Mesenchymal stem cell (in vitro differentiated cells and primary cell): ENCODE measurements at regions not wholly inside any gene's neighbourhood (a gene's known extent, or its start where the extent isn't known, plus 50 kb on each side); places are given as distances from the start of the nearest gene placed in this dataset.

ENCODE experiments used
- DNase-seq: peaks from one replicate; pipeline ENCODE4 v3.0.0-alpha.2; 2013
- H2AFZ ChIP-seq: one replicate; pipeline ENCODE4 v1.6.1; 2013; ENCODE audit warnings: low read depth, mild to moderate bottlenecking, control low read depth, inconsistent platforms, low read length, moderate library complexity
- H2AK5ac ChIP-seq: 2 replicates; pipeline ENCODE4 v1.6.1; 2013; ENCODE audit warnings: low read length, moderate library complexity, mild to moderate bottlenecking, inconsistent platforms; ENCODE audit not compliant: severe bottlenecking
- H2BK120ac ChIP-seq: one replicate; pipeline ENCODE4 v1.6.1; 2013; ENCODE audit warnings: low read depth, mild to moderate bottlenecking, inconsistent platforms, low read length, moderate library complexity
- H2BK12ac ChIP-seq, 2 experiments: one replicate each; pipeline ENCODE4 v1.6.1; 2013; ENCODE audit warnings: inconsistent platforms in 2 of 2, low read length in 2 of 2, mild to moderate bottlenecking in 2 of 2, moderate library complexity in 2 of 2, control low read depth in 1 of 2
- H2BK15ac ChIP-seq: one replicate; pipeline ENCODE4 v1.6.1; 2013; ENCODE audit warnings: mild to moderate bottlenecking, low read depth, inconsistent platforms; ENCODE audit not compliant: poor library complexity, severe bottlenecking
- H2BK5ac ChIP-seq: 2 replicates; pipeline ENCODE4 v1.6.1; 2013; ENCODE audit warnings: low read depth, mild to moderate bottlenecking, low read length, control low read depth, inconsistent platforms; ENCODE audit not compliant: poor library complexity, severe bottlenecking
- H3K14ac ChIP-seq, 2 experiments: one replicate each; pipeline ENCODE4 v1.6.1; 2013; ENCODE audit warnings: inconsistent platforms in 2 of 2, low read length in 2 of 2, control low read depth in 1 of 2, mild to moderate bottlenecking in 1 of 2, moderate library complexity in 1 of 2
- H3K18ac ChIP-seq, 2 experiments: one replicate each; pipeline ENCODE4 v1.6.1; 2013; ENCODE audit warnings: inconsistent platforms in 2 of 2, low read length in 2 of 2, control low read depth in 1 of 2, low read depth in 1 of 2, mild to moderate bottlenecking in 1 of 2
- H3K23ac ChIP-seq, 2 experiments: one replicate each; pipeline ENCODE4 v1.6.1; 2013; ENCODE audit warnings: inconsistent platforms in 2 of 2, low read length in 2 of 2, mild to moderate bottlenecking in 2 of 2, moderate library complexity in 2 of 2, control low read depth in 1 of 2
- H3K27ac ChIP-seq: 2 replicates; pipeline ENCODE4 v1.5.1; 2013; ENCODE audit warnings: mild to moderate bottlenecking, moderate library complexity, low read length, control low read depth, inconsistent platforms; ENCODE audit not compliant: poor library complexity, severe bottlenecking
- H3K27me3 ChIP-seq, 2 experiments: 2 replicates each; pipeline versions ENCODE4 v1.6.1 to v1.7.0; 2013; ENCODE audit warnings: low read length in 2 of 2, mild to moderate bottlenecking in 2 of 2, moderate library complexity in 2 of 2, control low read depth in 1 of 2, inconsistent platforms in 1 of 2; ENCODE audit not compliant: control insufficient read depth in 1 of 2, insufficient read depth in 1 of 2
- H3K36me3 ChIP-seq, 2 experiments: 2 replicates each; pipeline versions ENCODE4 v1.6.1 to v1.7.0; 2013; ENCODE audit warnings: low read length in 2 of 2, control low read depth in 1 of 2, inconsistent platforms in 1 of 2, low read depth in 1 of 2, mild to moderate bottlenecking in 1 of 2; ENCODE audit not compliant: insufficient read depth in 2 of 2, control insufficient read depth in 1 of 2
- H3K4ac ChIP-seq, 2 experiments: one replicate each; pipeline ENCODE4 v1.6.1; 2013; ENCODE audit warnings: inconsistent platforms in 2 of 2, low read length in 2 of 2, mild to moderate bottlenecking in 2 of 2, moderate library complexity in 2 of 2, control low read depth in 1 of 2, low read depth in 1 of 2
- H3K4me1 ChIP-seq: 2 replicates; pipeline ENCODE4 v1.6.1; 2013; ENCODE audit warnings: low read depth, low read length, control low read depth; ENCODE audit not compliant: control insufficient read depth, insufficient read depth
- H3K4me2 ChIP-seq: 2 replicates; pipeline ENCODE4 v1.6.1; 2013; ENCODE audit warnings: low read length, mild to moderate bottlenecking, inconsistent platforms; ENCODE audit not compliant: poor library complexity, severe bottlenecking
- H3K4me3 ChIP-seq, 2 experiments: 2 replicates each; pipeline versions ENCODE4 v1.5.1 to v1.7.0; 2013; ENCODE audit warnings: low read length in 2 of 2, mild to moderate bottlenecking in 2 of 2, control low read depth in 1 of 2, low read depth in 1 of 2; ENCODE audit not compliant: insufficient read depth in 1 of 2
- H3K79me1 ChIP-seq: replicated peaks from 2 replicates; pipeline ENCODE4 v1.6.1; 2013; ENCODE audit warnings: mild to moderate bottlenecking, control low read depth, low read length, inconsistent platforms; ENCODE audit not compliant: poor library complexity, severe bottlenecking
- H3K9ac ChIP-seq: 2 replicates; pipeline ENCODE4 v1.7.0; 2013; ENCODE audit warnings: mild to moderate bottlenecking, low read length, moderate library complexity
- H3K9me3 ChIP-seq: 2 replicates; pipeline ENCODE4 v1.7.0; 2013; ENCODE audit warnings: mild to moderate bottlenecking, low read length; ENCODE audit not compliant: control insufficient read depth
- H4K8ac ChIP-seq: one replicate; pipeline ENCODE4 v1.6.1; 2013; ENCODE audit warnings: inconsistent platforms, mild to moderate bottlenecking, low read length, moderate library complexity
- H4K91ac ChIP-seq: one replicate; pipeline ENCODE4 v1.6.1; 2013; ENCODE audit warnings: mild to moderate bottlenecking, low read length, inconsistent platforms
- whole genome bisulfite sequencing: methylation state at CpG from one replicate; pipeline ENCODE4 v1.1.7; 2013; ENCODE audit warnings: mixed read lengths; 5-methylcytosine and 5-hydroxymethylcytosine counted together

GRCh38 chr4:63170923-63171322 lies 1238.3 kb downstream of the TECRL start:
- no peak overlapping the region for H2BK5ac ChIP-seq
- no peak overlapping the region for H3K23ac ChIP-seq
- WGBS = 90% methylated on average over 2 of the region's 2 CpGs
- H3K79me1 ChIP-seq = no peaks in the 10 kb centered on the region
- H3K27me3 ChIP-seq = no peaks in the 10 kb centered on the region
- no peak overlapping the region for H3K4me2 ChIP-seq
- H3K4me1 ChIP-seq = no peaks in the 10 kb centered on the region
- H4K8ac ChIP-seq = no peak overlapping the region
- H4K91ac ChIP-seq = no peak overlapping the region
- no peak overlapping the region for H3K4me3 ChIP-seq
- no peak overlapping the region for H2AK5ac ChIP-seq
- no peak overlapping the region for H3K4ac ChIP-seq
- H3K36me3 ChIP-seq = no peaks in the 10 kb centered on the region
- H3K14ac ChIP-seq = no peak overlapping the region
- no peak overlapping the region for H3K27ac ChIP-seq
- no peak overlapping the region for H3K18ac ChIP-seq
- no peak overlapping the region for H2AFZ ChIP-seq
- H2BK120ac ChIP-seq = no peak overlapping the region
- H2BK15ac ChIP-seq = no peak overlapping the region
- no peak for DNase-seq
- no peak overlapping the region for H3K9ac ChIP-seq
- no peak overlapping the region for H2BK12ac ChIP-seq
- peaks cover 26% of the 10 kb centered on the region for H3K9me3 ChIP-seq

GRCh38 chr4:63169836-63170235 lies 1239.4 kb downstream of the TECRL start:
- Histone ChIP-seq H4K91ac (no peak overlapping the region), H2AFZ (no peak overlapping the region), H3K4me2 (no peak overlapping the region), H3K27ac (no peak overlapping the region), H4K8ac (no peak overlapping the region), H3K14ac (no peak overlapping the region), H3K18ac (no peak overlapping the region), H3K9ac (no peak overlapping the region), H3K4me1 (no peaks in the 10 kb centered on the region), H3K23ac (no peak overlapping the region), H3K27me3 (no peaks in the 10 kb centered on the region), H2BK5ac (no peak overlapping the region), H3K4ac (no peak overlapping the region), H3K79me1 (no peaks in the 10 kb centered on the region), H3K4me3 (no peak overlapping the region), H2BK120ac (no peak overlapping the region), H2BK15ac (no peak overlapping the region), H2BK12ac (no peak overlapping the region), H3K36me3 (no peaks in the 10 kb centered on the region), H3K9me3 (peaks cover 26% of the 10 kb centered on the region), H2AK5ac (no peak overlapping the region)
- 96% methylated on average over 2 of the region's 2 CpGs for WGBS
- no peak for DNase-seq

- no peak overlapping the region for H3K9ac ChIP-seq
- no peak overlapping the region for H3K4me2 ChIP-seq
- DNase-seq = no peak
- no peaks in the 10 kb centered on the region for H3K36me3 ChIP-seq
- no peak overlapping the region for H3K4ac ChIP-seq
- 64% methylated on average over 1 of the region's 1 CpG for WGBS
- H3K23ac ChIP-seq = no peak overlapping the region
- no peak overlapping the region for H3K18ac ChIP-seq
- H2BK120ac ChIP-seq = no peak overlapping the region
- peak overlapping the region; percentile 61 for H3K27ac ChIP-seq
- no peak overlapping the region for H3K4me3 ChIP-seq
- H2AK5ac ChIP-seq = no peak overlapping the region
- H3K9me3 ChIP-seq = peaks cover 17% of the 10 kb centered on the region
- no peaks in the 10 kb centered on the region for H3K79me1 ChIP-seq
- no peak overlapping the region for H3K14ac ChIP-seq
- no peak overlapping the region for H2BK5ac ChIP-seq
- no peak overlapping the region for H2BK15ac ChIP-seq
- H3K4me1 ChIP-seq = peaks cover 4% of the 10 kb centered on the region
- H3K27me3 ChIP-seq = no peaks in the 10 kb centered on the region
- no peak overlapping the region for H2BK12ac ChIP-seq
- no peak overlapping the region for H4K8ac ChIP-seq
- no peak overlapping the region for H2AFZ ChIP-seq
- no peak overlapping the region for H4K91ac ChIP-seq
Measured at GRCh38 chr4:63155561-63155960, 1253.7 kb downstream of the TECRL start.

- H3K4me2 ChIP-seq = no peak overlapping the region
- no peaks in the 10 kb centered on the region for H3K36me3 ChIP-seq
- H3K4me1 ChIP-seq = no peaks in the 10 kb centered on the region
- no peak overlapping the region for H3K27ac ChIP-seq
- no peak overlapping the region for H2BK5ac ChIP-seq
- no peak overlapping the region for H3K23ac ChIP-seq
- no peak for DNase-seq
- no peak overlapping the region for H3K18ac ChIP-seq
- no peak overlapping the region for H3K9ac ChIP-seq
- no peaks in the 10 kb centered on the region for H3K27me3 ChIP-seq
- H3K9me3 ChIP-seq = peaks cover 16% of the 10 kb centered on the region
- no peak overlapping the region for H2AFZ ChIP-seq
- H3K14ac ChIP-seq = no peak overlapping the region
- no peak overlapping the region for H4K8ac ChIP-seq
- H4K91ac ChIP-seq = no peak overlapping the region
- H3K4me3 ChIP-seq = no peak overlapping the region
- H2BK12ac ChIP-seq = no peak overlapping the region
- H3K79me1 ChIP-seq = no peaks in the 10 kb centered on the region
- H2BK120ac ChIP-seq = no peak overlapping the region
- H2AK5ac ChIP-seq = no peak overlapping the region
- WGBS = 91% methylated on average over 5 of the region's 5 CpGs
- H2BK15ac ChIP-seq = no peak overlapping the region
- H3K4ac ChIP-seq = no peak overlapping the region
Measured at GRCh38 chr4:63123441-63123840, 1285.8 kb downstream of the TECRL start.
